ENCODE measurements at regions not wholly inside any gene's neighbourhood (a gene's known extent, or its start where the extent isn't known, plus 50 kb on each side); places are given as distances from the start of the nearest gene placed in this dataset.

GRCh38 chr20:6295127-6295866 lies 172.5 kb upstream of the FERMT1 start (continued):
- no peak for TF ChIP-seq ERG (CRISPR knock-in tag; IDR thresholded peaks at IDR 0.05)

GRCh38 chr20:6287471-6287870 lies 164.6 kb upstream of the FERMT1 start:
- peaks cover 4% of the 10 kb centered on the region; the same call in 1 of the 2 replicates for H3K27me3 Mint-ChIP-seq (ENCODE audit: low read depth)
- POLR2A ChIA-PET: no interaction called here
- no peak for DNase-seq (ENCODE audit: low spot score)
- TF ChIP-seq EMX1 (CRISPR knock-in tag; IDR thresholded peaks at IDR 0.05) (no peak), TEAD4 (CRISPR knock-in tag; IDR thresholded peaks at IDR 0.05) (no peak), ESRRA (CRISPR knock-in tag; IDR thresholded peaks at IDR 0.05; ENCODE audit: borderline replicate concordance) (no peak), CBFB (CRISPR knock-in tag; IDR thresholded peaks at IDR 0.05; ENCODE audit: low read depth) (no peak), FOXJ3 (CRISPR knock-in tag; IDR thresholded peaks at IDR 0.05; ENCODE audit: borderline replicate concordance) (no peak), FOXK1 (CRISPR knock-in tag; IDR thresholded peaks at IDR 0.05) (no peak), SOX15 (CRISPR knock-in tag; IDR thresholded peaks at IDR 0.05) (no peak), ZNF671 (CRISPR knock-in tag; IDR thresholded peaks at IDR 0.05) (no peak), FOXP4 (CRISPR knock-in tag; IDR thresholded peaks at IDR 0.05) (no peak), CREB1 (CRISPR knock-in tag; IDR thresholded peaks at IDR 0.05) (no peak), NFYB (CRISPR knock-in tag; conservative IDR thresholded peaks at IDR 0.05; ENCODE audit: low read depth) (no peak), GRHL2 (CRISPR knock-in tag; IDR thresholded peaks at IDR 0.05; ENCODE audit: insufficient replicate concordance, severe bottlenecking) (no peak), ZBTB43 (CRISPR knock-in tag; IDR thresholded peaks at IDR 0.05) (no peak), SP1 (CRISPR knock-in tag; conservative IDR thresholded peaks at IDR 0.05) (no peak), ZNF138 (CRISPR knock-in tag; conservative IDR thresholded peaks at IDR 0.05) (no peak)
- H3K4me1 Mint-ChIP-seq: no peaks in the 10 kb centered on the region
- H3K9me3 Mint-ChIP-seq: peaks cover 57% of the 10 kb centered on the region
- no peak overlapping the region for H3K4me3 Mint-ChIP-seq
- H3K36me3 Mint-ChIP-seq: peaks cover 25% of the 10 kb centered on the region
- CTCF ChIA-PET: no interaction called here
- no peak overlapping the region for H3K27ac Mint-ChIP-seq
- ATAC-seq: no peak

GRCh38 chr20:6282642-6283041 lies 159.8 kb upstream of the FERMT1 start:
- ChIA-PET CTCF (no interaction called here), POLR2A (no interaction called here)
- Mint-ChIP-seq H3K36me3 (peaks cover 23% of the 10 kb centered on the region), H3K27ac (no peak overlapping the region), H3K4me1 (no peaks in the 10 kb centered on the region), H3K27me3 (ENCODE audit: low read depth) (peaks cover 4% of the 10 kb centered on the region; the same call in 1 of the 2 replicates), H3K9me3 (peaks cover 50% of the 10 kb centered on the region), H3K4me3 (no peak overlapping the region)
- DNase-seq (ENCODE audit: low spot score): no peak
- no peak for ATAC-seq
- no peak for TF ChIP-seq NR3C1 (CRISPR knock-in tag; conservative IDR thresholded peaks at IDR 0.05; ENCODE audit: low read depth)
- no peak for TF ChIP-seq PRRX2 (CRISPR knock-in tag; IDR thresholded peaks at IDR 0.05)
- TF ChIP-seq SOX15 (CRISPR knock-in tag; IDR thresholded peaks at IDR 0.05): no peak
- no peak for TF ChIP-seq E2F5 (CRISPR knock-in tag; IDR thresholded peaks at IDR 0.05)
- TF ChIP-seq CTCF (IDR thresholded peaks at IDR 0.05): no peak
- no peak for TF ChIP-seq TCF7 (CRISPR knock-in tag; IDR thresholded peaks at IDR 0.05; ENCODE audit: low read depth)
- no peak for TF ChIP-seq JAZF1 (CRISPR knock-in tag; IDR thresholded peaks at IDR 0.05)
- TF ChIP-seq NR1H2 (CRISPR knock-in tag; IDR thresholded peaks at IDR 0.05): no peak
- no peak for TF ChIP-seq SMAD4 (CRISPR knock-in tag; IDR thresholded peaks at IDR 0.05)
- TF ChIP-seq RORB (CRISPR knock-in tag; IDR thresholded peaks at IDR 0.05): no peak
- no peak for TF ChIP-seq ETV6 (CRISPR knock-in tag; IDR thresholded peaks at IDR 0.05)
- no peak for TF ChIP-seq NFATC4 (CRISPR knock-in tag; IDR thresholded peaks at IDR 0.05)
- TF ChIP-seq JUN (CRISPR knock-in tag; IDR thresholded peaks at IDR 0.05): no peak
- TF ChIP-seq ZMAT4 (CRISPR knock-in tag; IDR thresholded peaks at IDR 0.05): no peak
- TF ChIP-seq ZNF671 (CRISPR knock-in tag; IDR thresholded peaks at IDR 0.05): no peak
